C4-2B (cell line): ENCODE measurements at regions not wholly inside any gene's neighbourhood (a gene's known extent, or its start where the extent isn't known, plus 50 kb on each side); places are given as distances from the start of the nearest gene placed in this dataset.

Source experiments
- CTCF ChIP-seq: fragments of 450-650 bp; conservative IDR thresholded peaks from 2 replicates; pipeline ENCODE4 v1.5.1; 2017; ENCODE audit warnings: mild to moderate bottlenecking
- ZFX ChIP-seq: fragments of 450-650 bp; IDR thresholded peaks from 2 replicates; pipeline ENCODE4 v1.6.1; 2017

DNA sequence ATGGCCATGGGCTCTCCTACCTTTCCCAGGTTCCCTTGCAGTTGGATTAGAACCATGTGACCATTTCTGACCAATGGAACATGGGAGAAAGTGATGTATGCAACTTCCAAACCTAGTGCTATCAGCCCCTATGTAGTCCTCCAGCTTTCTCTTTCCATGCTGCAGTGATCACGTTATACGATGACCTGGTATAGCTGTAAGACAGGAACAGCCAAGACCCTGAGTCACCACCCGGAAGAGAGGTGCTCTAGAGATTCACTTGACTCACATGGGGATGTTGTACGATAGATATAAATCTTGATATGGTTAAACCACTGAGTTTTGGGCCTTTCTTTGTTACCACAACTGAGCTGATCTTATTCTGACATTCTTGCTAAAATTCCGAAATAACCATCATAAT is 65.1 kb downstream of the NOG start:
- TF ChIP-seq CTCF (no peak), ZFX (no peak)
